Nephron progenitor cell (in vitro differentiated cells): ENCODE measurements at regions not wholly inside any gene's neighbourhood (a gene's known extent, or its start where the extent isn't known, plus 50 kb on each side); places are given as distances from the start of the nearest gene placed in this dataset.

Experiments
- DNase-seq: peaks from one replicate; pipeline ENCODE4 v3.0.0; 2021
- H3K27ac Mint-ChIP-seq: 2 replicates; pipeline ENCODE4 v1.8.0; 2021; ENCODE audit warnings: mild to moderate bottlenecking, moderate library complexity, mixed read lengths
- H3K27me3 Mint-ChIP-seq: 2 replicates; pipeline ENCODE4 v1.8.0; 2021; ENCODE audit warnings: mild to moderate bottlenecking, low read depth, mixed read lengths; ENCODE audit not compliant: poor library complexity
- H3K36me3 Mint-ChIP-seq: 2 replicates; pipeline ENCODE4 v1.8.0; 2021; ENCODE audit warnings: low read depth, mixed read lengths
- H3K4me1 Mint-ChIP-seq: 2 replicates; pipeline ENCODE4 v1.8.0; 2021; ENCODE audit warnings: mixed read lengths
- H3K4me3 Mint-ChIP-seq: 2 replicates; pipeline ENCODE4 v1.8.0; 2021; ENCODE audit warnings: mild to moderate bottlenecking, moderate library complexity, mixed read lengths
- H3K9me3 Mint-ChIP-seq: 2 replicates; pipeline ENCODE4 v1.8.0; 2021; ENCODE audit warnings: mild to moderate bottlenecking, moderate library complexity, mixed read lengths
- CTCF ChIP-seq: fragments of 200-600 bp; sonication (generic); IDR thresholded peaks from 2 replicates; pipeline ENCODE4 v1.5.0; 2021; ENCODE audit warnings: antibody characterized with exemption

GRCh38 chr3:74711913-74712512 lies 97.6 kb upstream of the CNTN3 start:
- Mint-ChIP-seq H3K9me3 (peaks cover 4% of the 10 kb centered on the region), H3K27ac (no peak overlapping the region), H3K27me3 (no peaks in the 10 kb centered on the region), H3K4me1 (no peaks in the 10 kb centered on the region), H3K4me3 (no peak overlapping the region), H3K36me3 (no peaks in the 10 kb centered on the region)
- no peak for TF ChIP-seq CTCF
- DNase-seq, result no peak

- no peak for TF ChIP-seq CTCF
- H3K36me3 Mint-ChIP-seq, result no peaks in the 10 kb centered on the region
- H3K27me3 Mint-ChIP-seq, result no peaks in the 10 kb centered on the region
- DNase-seq, result no peak
- no peak overlapping the region for H3K4me3 Mint-ChIP-seq
- H3K9me3 Mint-ChIP-seq, result peaks cover 4% of the 10 kb centered on the region
- no peak overlapping the region for H3K27ac Mint-ChIP-seq
- H3K4me1 Mint-ChIP-seq, result no peaks in the 10 kb centered on the region
Measured at GRCh38 chr3:74709951-74710350, 95.5 kb upstream of the CNTN3 start.

GRCh38 chr3:74693696-74694393 lies 79.4 kb upstream of the CNTN3 start:
- H3K27ac Mint-ChIP-seq, result no peak overlapping the region

GRCh38 chr3:74693251-74693650 lies 78.8 kb upstream of the CNTN3 start:
- TF ChIP-seq CTCF, result no peak
- no peak overlapping the region for H3K4me3 Mint-ChIP-seq
- H3K4me1 Mint-ChIP-seq, result no peaks in the 10 kb centered on the region
- no peak overlapping the region for H3K27ac Mint-ChIP-seq
- H3K27me3 Mint-ChIP-seq, result peaks cover 4% of the 10 kb centered on the region
- no peaks in the 10 kb centered on the region for H3K9me3 Mint-ChIP-seq
- no peaks in the 10 kb centered on the region for H3K36me3 Mint-ChIP-seq
- no peak for DNase-seq

More at GRCh38 chr3:74693696-74694393, 79.4 kb upstream of the CNTN3 start:
- H3K27me3 Mint-ChIP-seq, result peaks cover 4% of the 10 kb centered on the region
- no peaks in the 10 kb centered on the region for H3K4me1 Mint-ChIP-seq
- no peak overlapping the region for H3K4me3 Mint-ChIP-seq
- DNase-seq, result no peak
- no peak for TF ChIP-seq CTCF
- no peaks in the 10 kb centered on the region for H3K9me3 Mint-ChIP-seq
- H3K36me3 Mint-ChIP-seq, result no peaks in the 10 kb centered on the region

- Mint-ChIP-seq H3K9me3 (no peaks in the 10 kb centered on the region), H3K4me1 (no peaks in the 10 kb centered on the region), H3K36me3 (no peaks in the 10 kb centered on the region), H3K27me3 (peaks cover 12% of the 10 kb centered on the region), H3K4me3 (no peak overlapping the region), H3K27ac (no peak overlapping the region)
- no peak for TF ChIP-seq CTCF
- DNase-seq, result no peak
Measured at GRCh38 chr3:74691946-74692345, 77.5 kb upstream of the CNTN3 start.

GRCh38 chr3:74673326-74673725 lies 58.9 kb upstream of the CNTN3 start:
- H3K4me1 Mint-ChIP-seq, result no peaks in the 10 kb centered on the region
- no peaks in the 10 kb centered on the region for H3K36me3 Mint-ChIP-seq
- TF ChIP-seq CTCF, result no peak
- H3K27me3 Mint-ChIP-seq, result peaks cover 4% of the 10 kb centered on the region
- H3K27ac Mint-ChIP-seq, result no peak overlapping the region
- no peaks in the 10 kb centered on the region for H3K9me3 Mint-ChIP-seq
- DNase-seq, result no peak
- no peak overlapping the region for H3K4me3 Mint-ChIP-seq
